WTC11 (cell line): ENCODE measurements at regions not wholly inside any gene's neighbourhood (a gene's known extent, or its start where the extent isn't known, plus 50 kb on each side); places are given as distances from the start of the nearest gene placed in this dataset.

Experiments used
- AFF4 ChIP-seq: sonication (generic); formaldehyde crosslinking; IDR thresholded peaks from 2 replicates; pipeline ENCODE4 v1.8.1; 2023; ENCODE audit warnings: mild to moderate bottlenecking, missing genetic modification reagents, borderline replicate concordance
- ATF2 ChIP-seq: sonication (generic); formaldehyde crosslinking; IDR thresholded peaks from 2 replicates; pipeline ENCODE4 v1.8.1; 2022; ENCODE audit warnings: low read depth, missing genetic modification reagents, borderline replicate concordance
- CDX4 ChIP-seq: fragments of 250-450 bp; sonication (Bioruptor Pico); IDR thresholded peaks from 2 replicates; pipeline ENCODE4 v1.9.0; 2021; ENCODE audit warnings: moderate library complexity, mild to moderate bottlenecking, inconsistent platforms, borderline replicate concordance
- ELF4 ChIP-seq: sonication (generic); formaldehyde crosslinking; IDR thresholded peaks from 2 replicates; pipeline ENCODE4 v1.8.1; 2022; ENCODE audit warnings: low read depth, mild to moderate bottlenecking, moderate library complexity, missing genetic modification reagents
- ETV6 ChIP-seq: sonication (generic); formaldehyde crosslinking; IDR thresholded peaks from 2 replicates; pipeline ENCODE4 v1.8.1; 2022; ENCODE audit warnings: mild to moderate bottlenecking, missing genetic modification reagents
- GRHL2 ChIP-seq: fragments of 250-450 bp; sonication (Bioruptor Pico); IDR thresholded peaks from 2 replicates; pipeline ENCODE4 v1.8.0; 2022; ENCODE audit warnings: mild to moderate bottlenecking, moderate library complexity; ENCODE audit not compliant: insufficient replicate concordance, severe bottlenecking
- JAZF1 ChIP-seq: fragments of 250-450 bp; sonication (Bioruptor Pico); IDR thresholded peaks from 2 replicates; pipeline ENCODE4 v1.9.0; 2021; ENCODE audit warnings: moderate library complexity, mild to moderate bottlenecking, inconsistent platforms
- NFE2L1 ChIP-seq: sonication (generic); formaldehyde crosslinking; IDR thresholded peaks from 2 replicates; pipeline ENCODE4 v1.8.1; 2023; ENCODE audit warnings: missing genetic modification reagents
- NR1H2 ChIP-seq: sonication (generic); formaldehyde crosslinking; IDR thresholded peaks from 2 replicates; pipeline ENCODE4 v1.9.0; 2021; ENCODE audit warnings: mild to moderate bottlenecking, moderate library complexity, missing genetic modification reagents
- PRDM15 ChIP-seq: sonication (generic); formaldehyde crosslinking; IDR thresholded peaks from 2 replicates; pipeline ENCODE4 v1.8.0; 2022; ENCODE audit warnings: missing genetic modification reagents
- PRRX2 ChIP-seq: fragments of 250-450 bp; sonication (Bioruptor Pico); IDR thresholded peaks from 2 replicates; pipeline ENCODE4 v1.8.0; 2021; ENCODE audit warnings: mild to moderate bottlenecking
- SOX15 ChIP-seq: fragments of 250-450 bp; sonication (Bioruptor Pico); IDR thresholded peaks from 2 replicates; pipeline ENCODE4 v1.9.0; 2021; ENCODE audit warnings: mild to moderate bottlenecking
- ZBTB43 ChIP-seq: sonication (generic); formaldehyde crosslinking; IDR thresholded peaks from 2 replicates; pipeline ENCODE4 v1.8.1; 2023; ENCODE audit warnings: mild to moderate bottlenecking, missing genetic modification reagents
- ZNF138 ChIP-seq: sonication (generic); formaldehyde crosslinking; conservative IDR thresholded peaks from 2 replicates; pipeline ENCODE4 v1.8.1; 2022; ENCODE audit warnings: mild to moderate bottlenecking, moderate library complexity, missing genetic modification reagents
- ZNF281 ChIP-seq: sonication (generic); formaldehyde crosslinking; IDR thresholded peaks from 2 replicates; pipeline ENCODE4 v1.8.0; 2023; ENCODE audit warnings: mild to moderate bottlenecking, missing genetic modification reagents

- TF ChIP-seq CDX4 (CRISPR knock-in tag) = no peak
- TF ChIP-seq NR1H2 = no peak
- no peak for TF ChIP-seq GRHL2 (CRISPR knock-in tag)
- no peak for TF ChIP-seq ZBTB43 (CRISPR knock-in tag)
- TF ChIP-seq ZNF138 (CRISPR knock-in tag) = no peak
- no peak for TF ChIP-seq ATF2 (CRISPR knock-in tag)
- TF ChIP-seq PRRX2 = no peak
- no peak for TF ChIP-seq PRDM15 (CRISPR knock-in tag)
- no peak for TF ChIP-seq JAZF1 (CRISPR knock-in tag)
- no peak for TF ChIP-seq SOX15 (CRISPR knock-in tag)
- TF ChIP-seq NFE2L1 (CRISPR knock-in tag) = no peak
- no peak for TF ChIP-seq ZNF281 (CRISPR knock-in tag)
- no peak for TF ChIP-seq AFF4 (CRISPR knock-in tag)
- TF ChIP-seq ETV6 (CRISPR knock-in tag) = no peak
- no peak for TF ChIP-seq ELF4 (CRISPR knock-in tag)
- TF ChIP-seq, all 79 proteins: peak for 0
Measured at GRCh38 chrX:39740078-39740477, 357.7 kb downstream of the BCOR start (continued).
